Stomach (tissue), 8 donors: ENCODE measurements at regions not wholly inside any gene's neighbourhood (a gene's known extent, or its start where the extent isn't known, plus 50 kb on each side); places are given as distances from the start of the nearest gene placed in this dataset.

Source experiments
- DNase-seq, 2 donors: peaks; one replicate each; pipeline versions ENCODE4 v3.0.0 to v3.0.0-alpha.2; 2013 to 2019
- H3K27ac ChIP-seq, 5 donors: fragments of 200-600 bp in 4 of 5; sonication (generic) in 4 of 5; one replicate each; pipeline ENCODE4 v1.5.1; 2013 to 2019; ENCODE audit warnings: mild to moderate bottlenecking in 1 of 5, moderate library complexity in 1 of 5
- H3K27me3 ChIP-seq, 3 donors: fragments of 200-600 bp; sonication (generic); one replicate each; pipeline ENCODE4 v1.5.1; 2017 to 2019; ENCODE audit warnings: mixed run types in 1 of 3
- H3K36me3 ChIP-seq, 4 donors: fragments of 200-600 bp; sonication (generic); 1 replicate in 3 of 4; 2 replicates in 1 of 4; pipeline ENCODE4 v1.5.1; 2016 to 2019
- H3K4me1 ChIP-seq, 4 donors: fragments of 200-600 bp; sonication (generic); one replicate each; pipeline ENCODE4 v1.5.1; 2016 to 2019
- H3K4me3 ChIP-seq, 4 donors: fragments of 200-600 bp; sonication (generic) in 3 of 4; one replicate each; pipeline ENCODE4 v1.5.1; 2016 to 2019; ENCODE audit warnings: mild to moderate bottlenecking in 1 of 4
- H3K9me3 ChIP-seq, 4 donors: fragments of 200-600 bp; sonication (generic); one replicate each; pipeline ENCODE4 v1.5.1; 2016 to 2019
- CTCF ChIP-seq, 7 experiments: fragments of 450-650 bp in 4 of 7; fragments of 200-600 bp in 3 of 7; sonication (generic) in 3 of 7; IDR thresholded peaks; one replicate each; pipeline ENCODE4 v1.5.1; 2016 to 2019; ENCODE audit warnings: antibody characterized with exemption in 7 of 7, control low read depth in 2 of 7, mild to moderate bottlenecking in 1 of 7
- EP300 ChIP-seq: sonication (generic); formaldehyde crosslinking; IDR thresholded peaks from one replicate; pipeline ENCODE4 v1.6.1; 2017; ENCODE audit warnings: antibody characterized with exemption
- POLR2A ChIP-seq, 4 donors: fragments of 450-650 bp; IDR thresholded peaks; one replicate each; pipeline ENCODE4 v1.6.1; 2016; ENCODE audit warnings: antibody characterized with exemption in 4 of 4, control low read depth in 2 of 4, mild to moderate bottlenecking in 1 of 4, moderate library complexity in 1 of 4
- POLR2AphosphoS5 ChIP-seq, 3 donors: sonication (generic); formaldehyde crosslinking; IDR thresholded peaks; one replicate each; pipeline ENCODE4 v1.6.1; 2016; ENCODE audit warnings: antibody characterized with exemption in 3 of 3
- WGBS, 5 donors: extraction: QIAGEN DNeasy Blood & Tissue Kit in 3 of 5; methylation state at CpG; one replicate each; pipeline versions ENCODE4 v1.1.5 to v1.1.7; 2013 to 2018; 5-methylcytosine and 5-hydroxymethylcytosine counted together
- intact Hi-C: fragments of 100-400 bp; cut with DNase I; formaldehyde crosslinking; loops from one replicate; pipeline ENCODE4 v1.15.1; 2023; ENCODE audit warnings: low total_unique reads
- donor health status: healthy with polysubstance abuse.
- donor health status: Bipolar disorder and iron deficiency.
- donor health status: healthy.

GRCh38 chr2:64396551-64396950 lies 57.4 kb upstream of the LGALSL start:
- no peaks in the 10 kb centered on the region for H3K27me3 ChIP-seq
- WGBS, 5 donors = 66 to 97% (median 93%) methylated on average over 2 of the region's 2 CpGs
- DNase-seq = no peak
- H3K27ac ChIP-seq = no peak overlapping the region
- no peak overlapping the region for H3K4me3 ChIP-seq
- H3K36me3 ChIP-seq = no peaks in the 10 kb centered on the region
- peaks cover 6 to 14% (median 10%) of the 10 kb centered on the region in 4 donors for H3K4me1 ChIP-seq
- intact Hi-C loops = no loop called here
- H3K9me3 ChIP-seq = peaks cover 0 to 3% (median 0%) of the 10 kb centered on the region in 4 donors
- TF ChIP-seq POLR2A (IDR thresholded peaks at IDR 0.05) = no peak
- TF ChIP-seq CTCF (IDR thresholded peaks at IDR 0.05) = no peak
- no peak for TF ChIP-seq EP300
- TF ChIP-seq POLR2AphosphoS5 (IDR thresholded peaks at IDR 0.05) = no peak

- no peak overlapping the region for H3K4me3 ChIP-seq
- peaks cover 13 to 27% (median 22%) of the 10 kb centered on the region in 4 donors for H3K4me1 ChIP-seq
- no peak overlapping the region for H3K27ac ChIP-seq
- TF ChIP-seq POLR2AphosphoS5 (IDR thresholded peaks at IDR 0.05) = no peak
- no peak for TF ChIP-seq CTCF (IDR thresholded peaks at IDR 0.05)
- no peak for TF ChIP-seq EP300
- no peak for TF ChIP-seq POLR2A (IDR thresholded peaks at IDR 0.05)
- no peaks in the 10 kb centered on the region for H3K36me3 ChIP-seq
- intact Hi-C loops = no loop called here
- no peaks in the 10 kb centered on the region for H3K9me3 ChIP-seq
- DNase-seq = no peak
- no peaks in the 10 kb centered on the region for H3K27me3 ChIP-seq
Observed at GRCh38 chr2:64398516-64399129, 55.3 kb upstream of the LGALSL start.

GRCh38 chr2:64399521-64399920 lies 54.4 kb upstream of the LGALSL start:
- no peak for DNase-seq
- WGBS, 5 donors = 88 to 100% (median 100%) methylated on average over 1 to 2 of the region's 2 CpGs
- intact Hi-C loops = no loop called here

GRCh38 chr2:64400105-64400728 lies 53.7 kb upstream of the LGALSL start:
- WGBS, 5 donors = 63 to 72% (median 66%) methylated on average over 4 of the region's 4 CpGs
- Histone ChIP-seq H3K4me1 (peaks cover 29 to 42% (median 38%) of the 10 kb centered on the region in 4 donors), H3K9me3 (no peaks in the 10 kb centered on the region), H3K4me3 (no peak overlapping the region), H3K27ac (no peak overlapping the region), H3K27me3 (no peaks in the 10 kb centered on the region), H3K36me3 (no peaks in the 10 kb centered on the region)
- DNase-seq = no peak
- TF ChIP-seq POLR2A (IDR thresholded peaks at IDR 0.05) = no peak
- no peak for TF ChIP-seq CTCF (IDR thresholded peaks at IDR 0.05)
- no peak for TF ChIP-seq POLR2AphosphoS5 (IDR thresholded peaks at IDR 0.05)
- no peak for TF ChIP-seq EP300
- intact Hi-C loops = no loop called here

More at GRCh38 chr2:64399521-64399920, 54.4 kb upstream of the LGALSL start:
- no peak overlapping the region for H3K4me3 ChIP-seq
- TF ChIP-seq POLR2AphosphoS5 (IDR thresholded peaks at IDR 0.05) = no peak
- no peak for TF ChIP-seq POLR2A (IDR thresholded peaks at IDR 0.05)
- no peak for TF ChIP-seq EP300
- TF ChIP-seq CTCF (IDR thresholded peaks at IDR 0.05) = no peak
- H3K36me3 ChIP-seq = no peaks in the 10 kb centered on the region
- H3K27ac ChIP-seq = no peak overlapping the region
- no peaks in the 10 kb centered on the region for H3K9me3 ChIP-seq
- no peaks in the 10 kb centered on the region for H3K27me3 ChIP-seq
- peaks cover 22 to 35% (median 31%) of the 10 kb centered on the region in 4 donors for H3K4me1 ChIP-seq
